ENCODE measurements at regions not wholly inside any gene's neighbourhood (a gene's known extent, or its start where the extent isn't known, plus 50 kb on each side); places are given as distances from the start of the nearest gene placed in this dataset.

- Mint-ChIP-seq H3K4me1 (ENCODE audit: low read depth) (no peaks in the 10 kb centered on the region), H3K27me3 (no peaks in the 10 kb centered on the region), H3K36me3 (no peaks in the 10 kb centered on the region), H3K4me3 (no peak overlapping the region), H3K9me3 (ENCODE audit: low read depth) (peaks cover 11% of the 10 kb centered on the region), H3K27ac (no peak overlapping the region)
Observed at GRCh38 chr1:239944666-239945065, 147.0 kb upstream of the FMN2 start.

- H3K27ac Mint-ChIP-seq: no peak overlapping the region
- H3K27me3 Mint-ChIP-seq: no peaks in the 10 kb centered on the region
- H3K4me1 Mint-ChIP-seq (ENCODE audit: low read depth): no peaks in the 10 kb centered on the region
- no peak overlapping the region for H3K4me3 Mint-ChIP-seq
- H3K36me3 Mint-ChIP-seq: no peaks in the 10 kb centered on the region
- peaks cover 11% of the 10 kb centered on the region for H3K9me3 Mint-ChIP-seq (ENCODE audit: low read depth)
Observed at GRCh38 chr1:239947801-239948200, 143.9 kb upstream of the FMN2 start.

- H3K27me3 Mint-ChIP-seq: peaks cover 1% of the 10 kb centered on the region
- H3K4me3 Mint-ChIP-seq: no peak overlapping the region
- no peaks in the 10 kb centered on the region for H3K4me1 Mint-ChIP-seq (ENCODE audit: low read depth)
- no peak overlapping the region for H3K27ac Mint-ChIP-seq
- H3K36me3 Mint-ChIP-seq: no peaks in the 10 kb centered on the region
- no peaks in the 10 kb centered on the region for H3K9me3 Mint-ChIP-seq (ENCODE audit: low read depth)
Observed at GRCh38 chr1:239951511-239952140, 140.1 kb upstream of the FMN2 start.

- peaks cover 1% of the 10 kb centered on the region for H3K27me3 Mint-ChIP-seq
- no peak overlapping the region for H3K4me3 Mint-ChIP-seq
- H3K27ac Mint-ChIP-seq: no peak overlapping the region
- no peaks in the 10 kb centered on the region for H3K4me1 Mint-ChIP-seq (ENCODE audit: low read depth)
- H3K9me3 Mint-ChIP-seq (ENCODE audit: low read depth): no peaks in the 10 kb centered on the region
- H3K36me3 Mint-ChIP-seq: no peaks in the 10 kb centered on the region
Observed at GRCh38 chr1:239952348-239953308, 139.1 kb upstream of the FMN2 start.

GRCh38 chr1:239954836-239955235 is 136.8 kb upstream of the FMN2 start:
- Mint-ChIP-seq H3K27ac (no peak overlapping the region), H3K4me1 (ENCODE audit: low read depth) (no peaks in the 10 kb centered on the region), H3K4me3 (no peak overlapping the region), H3K9me3 (ENCODE audit: low read depth) (no peaks in the 10 kb centered on the region), H3K36me3 (no peaks in the 10 kb centered on the region), H3K27me3 (peaks cover 1% of the 10 kb centered on the region)

GRCh38 chr1:239955431-239955830 is 136.3 kb upstream of the FMN2 start:
- no peaks in the 10 kb centered on the region for H3K9me3 Mint-ChIP-seq (ENCODE audit: low read depth)
- H3K27ac Mint-ChIP-seq: no peak overlapping the region
- H3K36me3 Mint-ChIP-seq: no peaks in the 10 kb centered on the region
- no peak overlapping the region for H3K4me3 Mint-ChIP-seq
- H3K27me3 Mint-ChIP-seq: peaks cover 1% of the 10 kb centered on the region
- no peaks in the 10 kb centered on the region for H3K4me1 Mint-ChIP-seq (ENCODE audit: low read depth)

- Mint-ChIP-seq H3K27ac (no peak overlapping the region), H3K4me1 (ENCODE audit: low read depth) (no peaks in the 10 kb centered on the region), H3K4me3 (no peak overlapping the region), H3K27me3 (peaks cover 1% of the 10 kb centered on the region), H3K36me3 (no peaks in the 10 kb centered on the region), H3K9me3 (ENCODE audit: low read depth) (no peaks in the 10 kb centered on the region)
Observed at GRCh38 chr1:239956263-239956662, 135.4 kb upstream of the FMN2 start.

- H3K36me3 Mint-ChIP-seq: no peaks in the 10 kb centered on the region
- no peak overlapping the region for H3K27ac Mint-ChIP-seq
- H3K4me3 Mint-ChIP-seq: no peak overlapping the region
- no peaks in the 10 kb centered on the region for H3K4me1 Mint-ChIP-seq (ENCODE audit: low read depth)
- no peaks in the 10 kb centered on the region for H3K9me3 Mint-ChIP-seq (ENCODE audit: low read depth)
- peaks cover 3% of the 10 kb centered on the region for H3K27me3 Mint-ChIP-seq
Observed at GRCh38 chr1:239958063-239958462, 133.6 kb upstream of the FMN2 start.

- no peak overlapping the region for H3K27ac Mint-ChIP-seq
- H3K36me3 Mint-ChIP-seq: no peaks in the 10 kb centered on the region
- no peak overlapping the region for H3K4me3 Mint-ChIP-seq
- H3K4me1 Mint-ChIP-seq (ENCODE audit: low read depth): no peaks in the 10 kb centered on the region
- no peaks in the 10 kb centered on the region for H3K9me3 Mint-ChIP-seq (ENCODE audit: low read depth)
- H3K27me3 Mint-ChIP-seq: peaks cover 5% of the 10 kb centered on the region
Observed at GRCh38 chr1:239960366-239960765, 131.3 kb upstream of the FMN2 start.

- Mint-ChIP-seq H3K4me3 (no peak overlapping the region), H3K9me3 (ENCODE audit: low read depth) (no peaks in the 10 kb centered on the region), H3K27ac (no peak overlapping the region), H3K27me3 (peaks cover 6% of the 10 kb centered on the region), H3K36me3 (no peaks in the 10 kb centered on the region), H3K4me1 (ENCODE audit: low read depth) (no peaks in the 10 kb centered on the region)
Observed at GRCh38 chr1:239963856-239964255, 127.8 kb upstream of the FMN2 start.

GRCh38 chr1:239976130-239976968 is 115.3 kb upstream of the FMN2 start:
- Mint-ChIP-seq H3K4me1 (ENCODE audit: low read depth) (no peaks in the 10 kb centered on the region), H3K27ac (no peak overlapping the region), H3K4me3 (no peak overlapping the region), H3K9me3 (ENCODE audit: low read depth) (peaks cover 20% of the 10 kb centered on the region), H3K27me3 (peaks cover 14% of the 10 kb centered on the region), H3K36me3 (no peaks in the 10 kb centered on the region)

GRCh38 chr1:239977416-239977815 is 114.3 kb upstream of the FMN2 start:
- Mint-ChIP-seq H3K9me3 (ENCODE audit: low read depth) (peaks cover 20% of the 10 kb centered on the region), H3K4me1 (ENCODE audit: low read depth) (no peaks in the 10 kb centered on the region), H3K27me3 (peaks cover 12% of the 10 kb centered on the region), H3K4me3 (no peak overlapping the region), H3K27ac (no peak overlapping the region), H3K36me3 (no peaks in the 10 kb centered on the region)

GRCh38 chr1:239979456-239979855 is 112.2 kb upstream of the FMN2 start:
- Mint-ChIP-seq H3K27me3 (peaks cover 8% of the 10 kb centered on the region), H3K36me3 (no peaks in the 10 kb centered on the region), H3K4me1 (ENCODE audit: low read depth) (no peaks in the 10 kb centered on the region), H3K27ac (no peak overlapping the region), H3K4me3 (no peak overlapping the region), H3K9me3 (ENCODE audit: low read depth) (peaks cover 32% of the 10 kb centered on the region)

- Mint-ChIP-seq H3K9me3 (ENCODE audit: low read depth) (peaks cover 42% of the 10 kb centered on the region), H3K36me3 (no peaks in the 10 kb centered on the region), H3K4me1 (ENCODE audit: low read depth) (no peaks in the 10 kb centered on the region)
Observed at GRCh38 chr1:239982762-239983161, 108.9 kb upstream of the FMN2 start.

GRCh38 chr1:239985044-239985443 is 106.6 kb upstream of the FMN2 start:
- Mint-ChIP-seq H3K27ac (no peak overlapping the region), H3K4me1 (ENCODE audit: low read depth) (no peaks in the 10 kb centered on the region), H3K9me3 (ENCODE audit: low read depth) (peaks cover 30% of the 10 kb centered on the region), H3K27me3 (peaks cover 3% of the 10 kb centered on the region), H3K36me3 (no peaks in the 10 kb centered on the region), H3K4me3 (no peak overlapping the region)

More at GRCh38 chr1:239982762-239983161, 108.9 kb upstream of the FMN2 start:
- Mint-ChIP-seq H3K27me3 (peaks cover 2% of the 10 kb centered on the region), H3K27ac (no peak overlapping the region), H3K4me3 (no peak overlapping the region)
